HCT116 (cell line): ENCODE measurements at regions not wholly inside any gene's neighbourhood (a gene's known extent, or its start where the extent isn't known, plus 50 kb on each side); places are given as distances from the start of the nearest gene placed in this dataset.
A peak's percentile ranks its signal among the peaks of the same experiment; 100 is the strongest.

Experiments
- ATAC-seq: fragments of 200-7000 bp; cut with Tn5 transposase; 2 replicates; pipeline ENCODE4 v1.9.1; 2020; ENCODE audit warnings: mild to moderate bottlenecking, moderate library complexity
- BruUV-seq: library from RNA; stranded (reverse); fragments of 400-500 nt; replicated peaks from 2 replicates; lab custom pipeline; 2021; lab: Mats Ljungman, UMichigan
- CTCF ChIA-PET: fragments of 300-600 bp; sonication (Branson Sonifier 250); formaldehyde crosslinking; loops from one replicate; lab custom pipeline; 2021; ENCODE audit warnings: antibody characterized with exemption; lab: Charles Lee
- POLR2A ChIA-PET: fragments of 300-600, 350-600 bp; sonication (Branson Sonifier 250); formaldehyde crosslinking; loops from one replicate; lab custom pipeline; 2021; ENCODE audit warnings: antibody characterized with exemption; lab: Charles Lee
- RAD21 ChIA-PET, 2 experiments: fragments of 300-600 bp; sonication (Branson Sonifier 250); formaldehyde crosslinking; loops; one replicate each; lab custom pipeline; 2023; ENCODE audit warnings: low total read pairs in 2 of 2; ENCODE audit not compliant: uncharacterized antibody in 2 of 2, unreplicated experiment in 2 of 2, low non-redundant PET in 1 of 2; lab: Charles Lee
- DNase-seq: peaks from one replicate; pipeline ENCODE4 v3.0.0-alpha.2; 2010; ENCODE audit warnings: low read depth, low spot score
- H2AFZ ChIP-seq: fragments of 200-600 bp; shearing (Covaris generic), sonication (generic); 2 replicates; pipeline ENCODE4 v1.6.1; 2017; ENCODE audit warnings: low read depth, mixed run types, mixed read lengths, antibody characterized with exemption, low read length; ENCODE audit not compliant: poor library complexity, severe bottlenecking
- H3K27ac ChIP-seq: 2 replicates; pipeline ENCODE4 v1.5.1; 2012; ENCODE audit warnings: low read depth, low read length
- H3K27me3 ChIP-seq: fragments of 200-600 bp; sonication (generic); 2 replicates; pipeline ENCODE4 v1.6.1; 2016; ENCODE audit warnings: mixed run types, low read length, mixed read lengths; ENCODE audit not compliant: insufficient read depth
- H3K36me3 ChIP-seq, 2 experiments: fragments of 200-500 bp in 1 of 2; fragments of 200-600 bp in 1 of 2; sonication (Bioruptor generic) in 1 of 2; sonication (generic) in 1 of 2; 2 replicates each; pipeline versions ENCODE4 v1.5.1 to v1.6.1; 2014 to 2016; ENCODE audit warnings: low read length in 2 of 2, inconsistent platforms in 1 of 2, mixed read lengths in 1 of 2, mixed run types in 1 of 2; ENCODE audit not compliant: insufficient read depth in 2 of 2, control insufficient read depth in 1 of 2
- H3K4me1 ChIP-seq, 2 experiments: fragments of 200-600 bp in 1 of 2; sonication (generic) in 1 of 2; 2 replicates each; pipeline versions ENCODE4 v1.5.1 to v1.6.1; 2012 to 2017; ENCODE audit warnings: low read length in 2 of 2, inconsistent platforms in 1 of 2, mild to moderate bottlenecking in 1 of 2, mixed read lengths in 1 of 2, mixed run types in 1 of 2, moderate library complexity in 1 of 2; ENCODE audit not compliant: insufficient read depth in 2 of 2, control insufficient read depth in 1 of 2
- H3K4me2 ChIP-seq: fragments of 200-600 bp; sonication (generic); 2 replicates; pipeline ENCODE4 v1.6.1; 2017; ENCODE audit warnings: mixed run types, low read length, mixed read lengths
- H3K4me3 ChIP-seq, 2 experiments: fragments of 200-600 bp in 1 of 2; sonication (generic) in 1 of 2; replicated peaks in 1 of 2; 2 replicates each; pipeline ENCODE4 v1.5.1; 2011 to 2016; ENCODE audit warnings: low read length in 2 of 2, control low read depth in 1 of 2, low read depth in 1 of 2, mild to moderate bottlenecking in 1 of 2, mixed read lengths in 1 of 2, mixed run types in 1 of 2
- H3K79me2 ChIP-seq: fragments of 200-600 bp; sonication (generic); 2 replicates; pipeline ENCODE4 v1.6.1; 2017; ENCODE audit warnings: mild to moderate bottlenecking, mixed run types, low read length, moderate library complexity, mixed read lengths; ENCODE audit not compliant: insufficient read depth
- H3K9ac ChIP-seq: fragments of 200-600 bp; sonication (generic); 2 replicates; pipeline ENCODE4 v1.6.1; 2016; ENCODE audit warnings: low read length, mixed read lengths
- H3K9me2 ChIP-seq: fragments of 200-600 bp; sonication (generic), shearing (Covaris generic); 2 replicates; pipeline ENCODE4 v1.6.1; 2017; ENCODE audit warnings: mixed run types, mild to moderate bottlenecking, moderate library complexity; ENCODE audit not compliant: insufficient read depth
- H3K9me3 ChIP-seq, 2 experiments: fragments of 200-500 bp in 1 of 2; fragments of 200-600 bp in 1 of 2; sonication (Bioruptor generic) in 1 of 2; sonication (generic) in 1 of 2; 2 replicates each; pipeline ENCODE4 v1.6.1; 2014 to 2017; ENCODE audit warnings: low read length in 2 of 2, mixed read lengths in 2 of 2, inconsistent platforms in 1 of 2, low read depth in 1 of 2, mild to moderate bottlenecking in 1 of 2, mixed run types in 1 of 2, moderate library complexity in 1 of 2; ENCODE audit not compliant: control insufficient read depth in 1 of 2, insufficient read depth in 1 of 2
- H4K20me1 ChIP-seq: fragments of 200-600 bp; sonication (generic), shearing (Covaris generic); 2 replicates; pipeline ENCODE4 v1.6.1; 2017; ENCODE audit warnings: mixed run types, mild to moderate bottlenecking, moderate library complexity; ENCODE audit not compliant: insufficient read depth
- ATF3 ChIP-seq: IDR thresholded peaks from 2 replicates; pipeline ENCODE4 v1.6.1; 2012
- CBX3 ChIP-seq: IDR thresholded peaks from 2 replicates; pipeline ENCODE4 v1.6.1; 2012; ENCODE audit warnings: low read depth
- CEBPB ChIP-seq: IDR thresholded peaks from 2 replicates; pipeline ENCODE4 v1.6.1; 2012; ENCODE audit warnings: low read depth
- CTCF ChIP-seq, 3 experiments: fragments of 200-600 bp in 1 of 3; sonication (generic) in 1 of 3; IDR thresholded peaks in 2 of 3; conservative IDR thresholded peaks in 1 of 3; 2 replicates each; pipeline ENCODE4 v1.5.1; 2012 to 2017; ENCODE audit warnings: low read depth in 2 of 3, low read length in 2 of 3, antibody characterized with exemption in 1 of 3, borderline replicate concordance in 1 of 3, control low read depth in 1 of 3, mild to moderate bottlenecking in 1 of 3, mixed read lengths in 1 of 3, mixed run types in 1 of 3, moderate library complexity in 1 of 3; ENCODE audit not compliant: insufficient read depth in 1 of 3
- ELF1 ChIP-seq: IDR thresholded peaks from 2 replicates; pipeline ENCODE4 v1.6.1; 2012; ENCODE audit warnings: low read depth, borderline replicate concordance
- EZH2 ChIP-seq: fragments of 200-600 bp; sonication (generic); IDR thresholded peaks from 2 replicates; pipeline ENCODE4 v1.6.1; 2017; ENCODE audit warnings: antibody characterized with exemption, mixed run types
- EZH2phosphoT487 ChIP-seq: fragments of 200-600 bp; IDR thresholded peaks from 2 replicates; pipeline ENCODE4 v1.6.1; 2018; ENCODE audit warnings: antibody characterized with exemption, borderline replicate concordance
- JUND ChIP-seq: IDR thresholded peaks from 2 replicates; pipeline ENCODE4 v1.6.1; 2012
- MAX ChIP-seq: IDR thresholded peaks from 2 replicates; pipeline ENCODE4 v1.6.1; 2012
- RAD21 ChIP-seq: IDR thresholded peaks from 2 replicates; pipeline ENCODE4 v1.6.1; 2012; ENCODE audit warnings: low read depth, mild to moderate bottlenecking
- SP1 ChIP-seq: IDR thresholded peaks from 2 replicates; pipeline ENCODE4 v1.6.1; 2012; ENCODE audit warnings: low read depth
- SRF ChIP-seq: IDR thresholded peaks from 2 replicates; pipeline ENCODE4 v1.6.1; 2012; ENCODE audit warnings: low read depth
- YY1 ChIP-seq: IDR thresholded peaks from 2 replicates; pipeline ENCODE4 v1.6.1; 2011; ENCODE audit warnings: low read length, low read depth, moderate library complexity, mild to moderate bottlenecking; ENCODE audit not compliant: insufficient replicate concordance; ENCODE audit errors: extremely low read depth
- ZFX ChIP-seq: fragments of 450-650 bp; IDR thresholded peaks from 2 replicates; pipeline ENCODE4 v1.6.1; 2017
- intact Hi-C: fragments of 100-400 bp; cut with micrococcal nuclease; formaldehyde crosslinking; loops from 2 replicates; pipeline ENCODE4 v1.10.0; 2022
- TF ChIP-seq, protein P1 (sequence below): IDR thresholded peaks from 2 replicates; pipeline ENCODE4 v1.6.1; 2012; ENCODE audit warnings: low read depth
- TF ChIP-seq, protein P2 (sequence below): IDR thresholded peaks from 2 replicates; pipeline ENCODE4 v1.6.1; 2011; ENCODE audit warnings: mild to moderate bottlenecking, low read length, moderate library complexity; ENCODE audit not compliant: insufficient replicate concordance; ENCODE audit errors: extremely low read depth

GRCh38 chr3:15989419-15989818 is 185.1 kb upstream of the GALNT15 start:
- Histone ChIP-seq H3K36me3 (no peaks in the 10 kb centered on the region), H3K27ac (no peak overlapping the region), H4K20me1 (no peaks in the 10 kb centered on the region), H3K79me2 (no peaks in the 10 kb centered on the region), H2AFZ (no peak overlapping the region), H3K4me2 (no peak overlapping the region), H3K9me2 (no peaks in the 10 kb centered on the region), H3K27me3 (no peaks in the 10 kb centered on the region), H3K4me1 (no peaks in the 10 kb centered on the region), H3K9me3 (no peaks in the 10 kb centered on the region), H3K4me3 (no peak overlapping the region), H3K9ac (no peak overlapping the region)
- ChIA-PET POLR2A (no interaction called here), RAD21 (no interaction called here), CTCF (no interaction called here)
- intact Hi-C loops: no loop called here
- DNase-seq (no peak), ATAC-seq (no peak)
- BruUV-seq: no TSS peak
- TF ChIP-seq ZFX (no peak), SRF (no peak), YY1 (no peak), CBX3 (no peak), SP1 (no peak), CTCF (IDR thresholded peaks at IDR 0.05 in 2 of 3, conservative IDR thresholded peaks at IDR 0.05 in 1 of 3; ENCODE audit: borderline replicate concordance in 1 of 3, insufficient read depth in 1 of 3, low read depth in 2 of 3, low read length in 2 of 3) (peak; percentile 8 to 58 (median 50); a peak in 3 of 6 replicates), EZH2 (no peak), ATF3 (no peak), EZH2phosphoT487 (no peak), CEBPB (no peak), JUND (no peak), RAD21 (peak; percentile 9; the same call in 1 of the 2 replicates), MAX (no peak), ELF1 (no peak)
- TF ChIP-seq, protein P1, sequence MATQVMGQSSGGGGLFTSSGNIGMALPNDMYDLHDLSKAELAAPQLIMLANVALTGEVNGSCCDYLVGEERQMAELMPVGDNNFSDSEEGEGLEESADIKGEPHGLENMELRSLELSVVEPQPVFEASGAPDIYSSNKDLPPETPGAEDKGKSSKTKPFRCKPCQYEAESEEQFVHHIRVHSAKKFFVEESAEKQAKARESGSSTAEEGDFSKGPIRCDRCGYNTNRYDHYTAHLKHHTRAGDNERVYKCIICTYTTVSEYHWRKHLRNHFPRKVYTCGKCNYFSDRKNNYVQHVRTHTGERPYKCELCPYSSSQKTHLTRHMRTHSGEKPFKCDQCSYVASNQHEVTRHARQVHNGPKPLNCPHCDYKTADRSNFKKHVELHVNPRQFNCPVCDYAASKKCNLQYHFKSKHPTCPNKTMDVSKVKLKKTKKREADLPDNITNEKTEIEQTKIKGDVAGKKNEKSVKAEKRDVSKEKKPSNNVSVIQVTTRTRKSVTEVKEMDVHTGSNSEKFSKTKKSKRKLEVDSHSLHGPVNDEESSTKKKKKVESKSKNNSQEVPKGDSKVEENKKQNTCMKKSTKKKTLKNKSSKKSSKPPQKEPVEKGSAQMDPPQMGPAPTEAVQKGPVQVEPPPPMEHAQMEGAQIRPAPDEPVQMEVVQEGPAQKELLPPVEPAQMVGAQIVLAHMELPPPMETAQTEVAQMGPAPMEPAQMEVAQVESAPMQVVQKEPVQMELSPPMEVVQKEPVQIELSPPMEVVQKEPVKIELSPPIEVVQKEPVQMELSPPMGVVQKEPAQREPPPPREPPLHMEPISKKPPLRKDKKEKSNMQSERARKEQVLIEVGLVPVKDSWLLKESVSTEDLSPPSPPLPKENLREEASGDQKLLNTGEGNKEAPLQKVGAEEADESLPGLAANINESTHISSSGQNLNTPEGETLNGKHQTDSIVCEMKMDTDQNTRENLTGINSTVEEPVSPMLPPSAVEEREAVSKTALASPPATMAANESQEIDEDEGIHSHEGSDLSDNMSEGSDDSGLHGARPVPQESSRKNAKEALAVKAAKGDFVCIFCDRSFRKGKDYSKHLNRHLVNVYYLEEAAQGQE: no peak
- TF ChIP-seq, protein P2, sequence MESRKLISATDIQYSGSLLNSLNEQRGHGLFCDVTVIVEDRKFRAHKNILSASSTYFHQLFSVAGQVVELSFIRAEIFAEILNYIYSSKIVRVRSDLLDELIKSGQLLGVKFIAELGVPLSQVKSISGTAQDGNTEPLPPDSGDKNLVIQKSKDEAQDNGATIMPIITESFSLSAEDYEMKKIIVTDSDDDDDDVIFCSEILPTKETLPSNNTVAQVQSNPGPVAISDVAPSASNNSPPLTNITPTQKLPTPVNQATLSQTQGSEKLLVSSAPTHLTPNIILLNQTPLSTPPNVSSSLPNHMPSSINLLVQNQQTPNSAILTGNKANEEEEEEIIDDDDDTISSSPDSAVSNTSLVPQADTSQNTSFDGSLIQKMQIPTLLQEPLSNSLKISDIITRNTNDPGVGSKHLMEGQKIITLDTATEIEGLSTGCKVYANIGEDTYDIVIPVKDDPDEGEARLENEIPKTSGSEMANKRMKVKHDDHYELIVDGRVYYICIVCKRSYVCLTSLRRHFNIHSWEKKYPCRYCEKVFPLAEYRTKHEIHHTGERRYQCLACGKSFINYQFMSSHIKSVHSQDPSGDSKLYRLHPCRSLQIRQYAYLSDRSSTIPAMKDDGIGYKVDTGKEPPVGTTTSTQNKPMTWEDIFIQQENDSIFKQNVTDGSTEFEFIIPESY: no peak
